Ishikawa (cell line): ENCODE measurements at regions not wholly inside any gene's neighbourhood (a gene's known extent, or its start where the extent isn't known, plus 50 kb on each side); places are given as distances from the start of the nearest gene placed in this dataset.

Experiments
- CEBPB ChIP-seq: IDR thresholded peaks from 2 replicates; pipeline ENCODE4 v1.6.1; 2012
- CREB1 ChIP-seq: IDR thresholded peaks from 2 replicates; pipeline ENCODE4 v1.6.1; 2012; ENCODE audit warnings: low read depth
- EGR1 ChIP-seq: IDR thresholded peaks from 2 replicates; pipeline ENCODE4 v1.6.1; 2012
- EP300 ChIP-seq: IDR thresholded peaks from 2 replicates; pipeline ENCODE4 v1.6.1; 2012; ENCODE audit warnings: borderline replicate concordance
- FOXM1 ChIP-seq: IDR thresholded peaks from 2 replicates; pipeline ENCODE4 v1.6.1; 2012; ENCODE audit warnings: low read depth, borderline replicate concordance
- MAX ChIP-seq: IDR thresholded peaks from 2 replicates; pipeline ENCODE4 v1.6.1; 2012
- NFIC ChIP-seq: IDR thresholded peaks from 2 replicates; pipeline ENCODE4 v1.6.1; 2012
- RAD21 ChIP-seq: IDR thresholded peaks from 2 replicates; pipeline ENCODE4 v1.6.1; 2012; ENCODE audit warnings: low read depth
- REST ChIP-seq: IDR thresholded peaks from 2 replicates; pipeline ENCODE4 v1.6.1; 2012; ENCODE audit warnings: low read depth, mild to moderate bottlenecking
- TAF1 ChIP-seq: IDR thresholded peaks from 2 replicates; pipeline ENCODE4 v1.6.1; 2012; ENCODE audit warnings: low read depth, mild to moderate bottlenecking
- TCF12 ChIP-seq: IDR thresholded peaks from 2 replicates; pipeline ENCODE4 v1.6.1; 2012; ENCODE audit warnings: low read depth
- TEAD4 ChIP-seq: IDR thresholded peaks from 2 replicates; pipeline ENCODE4 v1.6.1; 2012
- USF1 ChIP-seq: IDR thresholded peaks from 2 replicates; pipeline ENCODE4 v1.6.1; 2012
- YY1 ChIP-seq: IDR thresholded peaks from 2 replicates; pipeline ENCODE4 v1.6.1; 2012; ENCODE audit warnings: low read depth
- ZBTB7A ChIP-seq: IDR thresholded peaks from 2 replicates; pipeline ENCODE4 v1.6.1; 2012; ENCODE audit warnings: low read depth

- no peak for TF ChIP-seq ZBTB7A
- no peak for TF ChIP-seq CREB1
- TF ChIP-seq EP300 = no peak
- TF ChIP-seq REST = no peak
- TF ChIP-seq EGR1 = no peak
These were observed 207.9 kb downstream of the BMP4 start for GRCh38 chr14:53748691-53749090.

- no peak for TF ChIP-seq NFIC
- TF ChIP-seq FOXM1 = no peak
- TF ChIP-seq CREB1 = no peak
- TF ChIP-seq REST = no peak
- TF ChIP-seq TEAD4 = no peak
- TF ChIP-seq EGR1 = no peak
- TF ChIP-seq TAF1 = no peak
- no peak for TF ChIP-seq MAX
- TF ChIP-seq USF1 = no peak
- TF ChIP-seq CEBPB = no peak
- TF ChIP-seq YY1 = no peak
These were observed 211.8 kb downstream of the BMP4 start for GRCh38 chr14:53744857-53745256.

GRCh38 chr14:53743371-53743770 is 213.3 kb downstream of the BMP4 start:
- no peak for TF ChIP-seq FOXM1
- no peak for TF ChIP-seq RAD21
- no peak for TF ChIP-seq TEAD4
- no peak for TF ChIP-seq TCF12
- TF ChIP-seq REST = no peak
- TF ChIP-seq CREB1 = no peak
- no peak for TF ChIP-seq EP300
- no peak for TF ChIP-seq NFIC
- no peak for TF ChIP-seq EGR1
- no peak for TF ChIP-seq YY1
- TF ChIP-seq ZBTB7A = no peak
- no peak for TF ChIP-seq CEBPB
- no peak for TF ChIP-seq TAF1

GRCh38 chr14:53742233-53742620 is 214.4 kb downstream of the BMP4 start:
- no peak for TF ChIP-seq FOXM1
- 0 out of 2 replicates have a peak, but pooled peaks have one; percentile 13 for TF ChIP-seq EP300
- TF ChIP-seq ZBTB7A = no peak

GRCh38 chr14:53741479-53742232 is 215.0 kb downstream of the BMP4 start:
- TF ChIP-seq CREB1 = no peak
- TF ChIP-seq MAX = no peak
- TF ChIP-seq TCF12 = peak; percentile 73
- TF ChIP-seq NFIC = peak; percentile 83
- no peak for TF ChIP-seq CEBPB
- TF ChIP-seq TAF1 = no peak
- no peak for TF ChIP-seq USF1
- TF ChIP-seq FOXM1 = no peak
- no peak for TF ChIP-seq REST
- TF ChIP-seq YY1 = no peak
- no peak for TF ChIP-seq EGR1
- 0 out of 2 replicates have a peak, but pooled peaks have one; percentile 25 for TF ChIP-seq TEAD4
- TF ChIP-seq EP300 = peak; percentile 70
- no peak for TF ChIP-seq ZBTB7A
- TF ChIP-seq RAD21 = no peak
